NCI-H2029 treated with DMSO at 0.1 percent for 48 hours (cell line): ENCODE measurements at regions not wholly inside any gene's neighbourhood (a gene's known extent, or its start where the extent isn't known, plus 50 kb on each side); places are given as distances from the start of the nearest gene placed in this dataset.

Experiments used
- DNase-seq: peaks from one replicate; lab custom pipeline; 2025; lab: John Stamatoyannopoulos, UW

DNA sequence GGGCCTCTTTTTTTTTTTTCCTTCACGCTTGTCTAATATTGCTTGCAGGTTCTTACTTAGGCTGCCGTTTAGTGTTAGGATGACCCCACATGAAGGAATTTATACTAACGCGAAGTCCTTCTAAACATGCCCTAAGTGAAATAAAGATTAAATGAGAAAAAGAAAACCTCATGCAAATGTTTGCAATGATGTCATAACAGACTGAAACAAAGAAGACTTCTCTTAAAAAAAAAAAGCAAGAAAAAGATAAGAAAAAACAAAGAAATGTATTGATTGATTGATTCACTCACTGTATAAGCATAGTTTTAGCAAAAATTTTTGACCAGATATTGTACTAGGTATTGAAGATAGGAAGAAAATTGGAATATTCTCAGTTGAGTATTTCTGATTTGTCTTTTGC lies 418.2 kb downstream of the IRS2 start:
- no peak for DNase-seq

DNA sequence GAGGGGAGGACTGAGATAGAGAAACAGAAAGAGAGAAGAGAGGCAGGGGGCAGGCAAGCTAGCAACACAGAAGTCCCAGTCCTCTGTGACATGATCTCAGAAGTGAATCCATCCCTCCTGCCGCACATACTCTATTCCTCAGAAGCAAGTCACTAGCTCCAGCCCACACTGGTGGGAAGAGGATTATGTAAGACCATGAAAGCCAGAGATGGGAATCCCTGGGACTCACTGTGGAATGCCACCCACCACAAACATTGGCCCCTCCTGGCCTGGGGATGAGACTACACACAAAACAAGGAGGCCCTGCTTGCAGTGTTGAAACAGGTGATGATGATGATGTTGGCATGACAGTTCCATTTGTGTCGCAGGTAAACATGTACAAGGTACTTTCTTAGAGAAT lies 419.9 kb downstream of the IRS2 start:
- no peak for DNase-seq

DNA sequence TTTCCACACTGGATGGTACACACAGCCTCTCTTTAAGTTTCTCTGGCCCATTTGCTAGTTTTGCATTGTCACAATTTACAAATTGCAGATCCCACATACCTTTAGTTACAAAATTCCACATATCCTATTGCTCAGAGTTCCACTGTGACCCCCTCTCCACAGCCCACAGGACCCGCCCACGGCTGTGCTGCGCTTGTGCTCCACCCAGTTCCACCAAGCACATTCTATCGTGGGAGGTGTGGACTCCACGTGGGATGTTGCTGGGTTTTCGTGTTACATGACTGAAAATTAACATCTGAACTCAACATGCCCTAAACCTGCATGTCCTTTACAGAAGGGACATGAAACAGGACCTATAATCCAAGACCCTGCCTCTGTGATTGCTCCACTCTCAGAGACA lies 423.0 kb downstream of the IRS2 start:
- no peak for DNase-seq

- DNase-seq: no peak
Observed at GRCh38 chr13:109362616-109363015, 423.8 kb downstream of the IRS2 start.

DNA sequence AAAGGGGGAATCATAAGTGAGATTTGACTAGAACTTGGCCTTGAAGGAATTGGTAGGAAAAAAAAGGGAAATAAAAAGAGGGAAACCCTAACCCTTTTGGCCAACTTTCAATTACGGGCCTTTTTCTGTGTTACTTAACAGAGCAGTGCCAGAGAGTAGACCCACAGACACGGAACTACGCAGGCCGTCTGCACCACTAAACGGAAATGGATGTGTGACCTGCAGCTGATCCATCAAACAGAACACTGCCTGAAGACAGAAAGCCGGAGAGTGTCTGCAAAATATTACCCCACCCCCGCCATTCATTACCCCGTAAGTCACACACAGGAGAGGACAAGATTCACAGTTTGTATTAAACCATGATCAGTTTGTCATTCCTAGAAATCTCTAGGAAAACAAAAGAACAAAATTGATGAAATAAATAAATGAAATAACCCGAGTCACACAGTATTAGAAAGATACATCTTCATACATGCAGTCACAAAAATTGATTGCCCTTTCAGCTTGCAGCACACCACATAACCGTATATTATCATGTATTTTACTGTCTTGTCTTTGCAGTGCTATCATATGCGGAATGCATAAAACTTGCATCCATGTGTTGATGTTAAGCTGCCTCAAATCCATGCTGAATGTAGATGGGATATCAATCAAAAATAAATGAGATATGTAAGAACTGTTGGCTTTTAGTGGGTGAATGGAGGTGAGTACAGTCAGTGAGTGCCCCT lies 424.7 kb downstream of the IRS2 start:
- DNase-seq: no peak

- no peak for DNase-seq
Observed at GRCh38 chr13:109357751-109358471, 428.5 kb downstream of the IRS2 start.

- no peak for DNase-seq
Observed at GRCh38 chr13:109355875-109356434, 430.4 kb downstream of the IRS2 start.

- no peak for DNase-seq
Observed at GRCh38 chr13:109355166-109355565, 431.2 kb downstream of the IRS2 start.

DNA sequence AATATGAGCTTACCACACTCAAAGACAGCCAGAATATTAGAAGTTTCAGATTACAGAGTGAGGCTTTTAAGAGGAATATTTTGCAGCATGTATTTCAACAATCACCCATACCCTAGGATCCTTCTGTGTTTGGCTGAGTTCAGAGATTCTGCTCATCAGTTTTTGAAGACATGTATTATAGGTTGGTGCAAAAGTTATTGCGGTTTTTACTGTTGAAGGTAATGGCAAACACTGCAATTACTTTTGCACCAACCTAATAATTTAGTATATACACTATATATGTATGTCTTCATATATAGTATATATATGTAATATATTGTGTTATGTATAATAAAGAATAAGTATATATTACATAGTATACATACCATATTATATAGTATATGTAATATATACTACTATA lies 435.1 kb downstream of the IRS2 start:
- DNase-seq: no peak

DNA sequence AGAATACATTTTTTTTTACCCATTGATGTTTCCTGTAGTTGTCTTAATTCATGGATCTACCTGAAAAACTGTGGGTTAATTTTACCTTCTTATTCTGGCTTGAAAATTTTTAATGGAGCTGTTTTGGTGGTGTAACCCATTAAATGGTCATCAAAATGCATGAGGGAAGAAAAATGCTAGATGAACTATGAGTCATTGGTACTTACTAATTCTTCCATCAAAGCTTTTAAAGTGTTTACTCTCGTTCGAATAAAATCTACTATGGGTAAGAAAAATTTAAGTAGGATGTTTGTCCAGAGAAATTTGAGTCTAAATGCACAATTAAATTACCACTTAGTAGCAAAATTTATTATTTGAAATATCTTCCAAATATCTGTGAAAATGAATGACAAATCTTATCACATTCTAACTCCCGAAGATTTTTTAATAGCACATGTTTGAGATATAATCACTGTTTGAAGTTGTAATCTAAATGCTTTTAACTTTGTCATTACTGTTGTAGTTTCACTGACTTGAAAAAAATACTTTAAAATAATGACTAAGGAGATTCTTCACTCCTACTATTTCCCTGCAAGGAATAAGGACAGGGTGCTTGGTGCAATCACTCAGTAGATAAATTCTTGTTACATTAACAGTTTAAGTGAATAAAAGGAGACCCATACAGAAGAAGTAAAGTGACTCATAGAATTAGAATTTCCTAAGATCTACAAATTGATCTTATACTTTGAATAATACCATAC lies 437.7 kb downstream of the IRS2 start:
- no peak for DNase-seq

- no peak for DNase-seq
Observed at GRCh38 chr13:109346060-109346459, 440.3 kb downstream of the IRS2 start.

- DNase-seq: no peak
Observed at GRCh38 chr13:109345433-109345941, 440.9 kb downstream of the IRS2 start.

- DNase-seq: no peak
Observed at GRCh38 chr13:109344552-109345157, 441.7 kb downstream of the IRS2 start.

GRCh38 chr13:109336730-109337129 lies 449.7 kb downstream of the IRS2 start:
- no peak for DNase-seq

- no peak for DNase-seq
Observed at GRCh38 chr13:109333893-109334651, 452.3 kb downstream of the IRS2 start.

- DNase-seq: peak; percentile 40
Observed at GRCh38 chr13:109332506-109333499, 453.6 kb downstream of the IRS2 start.

DNA sequence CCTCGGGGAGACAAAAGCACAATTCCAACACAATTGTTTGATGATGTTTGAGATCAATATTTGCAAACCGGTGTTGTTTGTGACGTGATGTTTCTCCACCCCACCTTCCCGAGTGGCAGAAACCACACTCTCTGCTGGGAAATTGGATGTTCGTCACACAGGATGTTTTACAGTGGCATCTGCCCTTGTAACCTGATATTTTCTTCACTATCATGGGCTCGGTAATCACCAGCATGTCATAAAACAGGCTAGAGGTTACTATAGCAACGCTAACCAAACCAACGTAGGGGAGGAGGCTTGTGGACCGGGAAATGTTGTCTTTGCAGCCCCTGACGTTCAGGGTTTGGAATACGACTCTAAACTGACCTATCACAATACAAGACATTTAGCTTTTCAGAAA lies 454.5 kb downstream of the IRS2 start:
- peak; percentile 84 for DNase-seq

DNA sequence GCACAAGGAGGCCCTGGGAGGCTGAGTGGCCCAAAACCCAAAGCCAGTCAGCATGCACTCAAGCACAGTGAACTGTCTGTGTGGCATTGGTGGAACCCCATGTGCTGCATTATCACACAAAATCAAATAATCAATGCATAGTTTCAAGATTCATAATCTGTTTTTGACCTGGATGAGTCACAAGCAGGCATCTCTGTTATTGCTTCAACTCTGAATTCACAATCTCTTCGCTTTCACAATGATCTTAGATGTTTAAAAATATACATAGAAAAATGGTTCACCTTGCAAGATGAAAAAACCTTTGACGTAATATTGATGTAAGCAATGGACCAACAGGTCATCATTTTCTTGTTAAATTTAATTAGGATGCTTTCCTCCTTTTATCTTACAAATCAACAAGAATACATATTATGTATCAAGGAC lies 455.4 kb downstream of the IRS2 start:
- no peak for DNase-seq

GRCh38 chr13:109330123-109330522 lies 456.3 kb downstream of the IRS2 start:
- DNase-seq: no peak

DNA sequence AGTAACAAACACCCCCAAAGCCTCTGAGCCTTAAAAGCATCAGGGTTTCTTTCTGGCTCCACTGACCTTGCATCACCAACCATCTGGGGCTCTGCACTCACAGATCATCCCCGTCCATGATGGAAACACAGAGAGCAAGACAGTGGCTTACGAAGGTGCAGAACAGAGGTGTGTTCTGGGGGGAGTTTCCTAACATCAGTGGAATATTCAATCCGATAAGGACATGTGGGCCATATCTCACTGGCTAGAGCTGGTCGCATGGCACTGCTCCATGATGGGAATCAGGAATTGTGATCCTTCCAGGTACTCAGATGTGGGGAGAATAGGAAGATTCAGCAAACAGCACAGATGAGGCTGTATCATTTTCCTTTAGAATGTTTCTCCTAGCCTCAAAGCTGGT lies 457.2 kb downstream of the IRS2 start:
- no peak for DNase-seq
